M059J (cell line): ENCODE measurements at regions not wholly inside any gene's neighbourhood (a gene's known extent, or its start where the extent isn't known, plus 50 kb on each side); places are given as distances from the start of the nearest gene placed in this dataset.
"Not testable (repeated sequence)": the region's sequence is repeated elsewhere in the genome, so short reads cannot be mapped to it uniquely, and the experiment has no call there.

Experiments
- DNase-seq: peaks from one replicate; pipeline ENCODE4 v3.0.0-alpha.2; 2012; ENCODE audit warnings: low read depth

DNA sequence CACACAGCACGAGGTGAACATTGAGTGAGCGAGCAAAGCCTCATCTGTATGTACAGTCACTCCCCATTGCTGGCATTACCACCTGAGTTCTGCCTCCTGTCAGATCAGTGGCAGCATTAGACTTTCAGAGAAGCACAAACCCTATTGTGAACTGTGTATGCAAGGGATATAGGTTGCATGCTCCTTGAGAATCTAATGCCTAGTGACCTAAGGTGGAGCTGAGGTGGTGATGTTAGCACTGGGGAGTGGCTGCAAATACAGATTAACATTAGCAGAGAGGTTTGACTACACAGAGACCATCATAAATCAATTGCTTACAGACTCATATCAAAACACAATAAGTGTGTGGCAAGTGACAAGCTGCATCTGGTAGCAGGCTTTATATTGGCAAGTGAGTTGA is 262.5 kb upstream of the ANO5 start:
- DNase-seq = no peak

DNA sequence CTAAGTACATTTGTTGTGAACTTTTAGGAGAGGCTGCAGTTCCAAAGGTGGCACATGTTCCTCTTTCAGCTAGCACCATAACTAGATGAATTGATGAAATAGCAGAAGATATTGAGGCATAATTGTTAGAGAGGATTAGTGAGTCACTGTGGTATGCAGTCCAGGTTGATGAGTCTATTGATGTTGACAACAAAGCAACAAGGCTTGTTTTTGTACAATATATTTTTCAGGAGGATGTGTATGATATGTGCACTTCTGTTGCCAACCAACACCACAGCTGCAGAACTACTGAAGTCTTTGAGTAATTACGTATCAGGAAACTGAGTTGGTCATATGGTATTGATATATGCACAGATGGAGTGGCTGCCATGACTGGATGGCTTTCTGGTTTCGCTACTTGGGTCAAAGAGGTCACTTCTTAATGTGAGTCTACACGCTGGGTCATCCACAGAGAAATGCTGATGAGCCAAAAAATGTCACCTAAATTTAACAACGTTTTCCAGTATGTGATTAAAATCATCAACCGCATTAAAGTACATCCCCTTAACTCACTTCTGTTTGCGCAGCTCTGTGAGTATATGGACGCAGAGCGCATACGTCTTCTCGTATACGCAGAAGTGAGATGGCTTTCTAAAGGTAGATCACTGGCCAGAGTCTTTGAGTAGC is 261.3 kb upstream of the ANO5 start:
- no peak for DNase-seq

DNA sequence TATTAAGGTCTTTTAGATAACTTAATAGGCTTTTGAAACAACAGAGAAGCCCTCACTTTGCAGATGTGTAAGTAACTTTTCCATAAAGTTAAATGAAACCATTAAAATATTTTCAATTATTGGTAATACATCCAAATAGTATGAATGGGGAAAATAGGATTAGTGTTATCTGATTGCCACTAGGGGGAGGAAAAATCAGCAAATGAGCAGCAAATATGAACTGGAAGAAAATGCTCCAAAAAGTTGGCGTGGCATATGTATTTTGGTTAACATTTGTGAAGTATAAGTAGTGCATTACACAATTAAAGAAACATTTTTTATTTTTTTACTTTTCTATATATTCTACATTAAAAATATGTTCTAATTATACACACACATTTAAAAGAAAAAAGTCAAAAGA is 259.8 kb upstream of the ANO5 start:
- DNase-seq = no peak

DNA sequence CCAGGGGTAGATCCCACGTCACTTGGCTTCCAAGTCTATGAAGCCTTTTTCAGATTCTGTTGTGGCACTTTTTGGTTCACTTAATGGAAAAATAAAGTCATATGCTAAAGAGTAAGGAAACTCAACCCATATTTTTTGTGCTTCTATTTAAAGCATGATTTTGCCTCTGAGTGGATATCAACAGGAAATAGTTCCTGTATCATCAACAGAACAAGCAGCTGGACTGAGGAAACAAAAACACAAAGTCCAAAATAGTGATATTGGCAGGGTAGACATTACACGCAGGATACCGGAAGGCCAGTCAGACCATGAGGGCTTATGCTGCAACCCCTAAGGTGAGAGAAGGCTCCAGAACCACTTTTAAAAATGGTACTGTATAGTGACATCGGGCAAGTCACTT is 248.3 kb upstream of the ANO5 start:
- DNase-seq = no peak

DNA sequence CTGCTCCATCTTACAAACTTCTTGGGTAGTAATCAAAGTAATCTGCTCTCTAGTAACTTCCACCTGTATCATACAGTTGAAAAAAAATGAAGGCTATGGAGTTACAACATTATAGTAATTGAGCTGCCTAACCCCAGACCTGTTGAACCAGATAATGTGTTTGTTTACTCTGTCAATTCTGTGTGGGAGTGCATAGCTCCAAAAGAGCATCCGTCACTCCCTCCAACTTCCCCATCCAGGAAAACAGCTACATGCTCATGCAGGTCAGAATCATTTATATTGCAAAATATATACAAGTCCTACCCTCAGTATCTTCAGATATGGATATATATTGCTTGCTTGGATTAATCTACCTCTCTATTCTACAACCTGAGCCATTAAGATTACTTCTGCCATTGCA is 244.0 kb upstream of the ANO5 start:
- DNase-seq = no peak

DNA sequence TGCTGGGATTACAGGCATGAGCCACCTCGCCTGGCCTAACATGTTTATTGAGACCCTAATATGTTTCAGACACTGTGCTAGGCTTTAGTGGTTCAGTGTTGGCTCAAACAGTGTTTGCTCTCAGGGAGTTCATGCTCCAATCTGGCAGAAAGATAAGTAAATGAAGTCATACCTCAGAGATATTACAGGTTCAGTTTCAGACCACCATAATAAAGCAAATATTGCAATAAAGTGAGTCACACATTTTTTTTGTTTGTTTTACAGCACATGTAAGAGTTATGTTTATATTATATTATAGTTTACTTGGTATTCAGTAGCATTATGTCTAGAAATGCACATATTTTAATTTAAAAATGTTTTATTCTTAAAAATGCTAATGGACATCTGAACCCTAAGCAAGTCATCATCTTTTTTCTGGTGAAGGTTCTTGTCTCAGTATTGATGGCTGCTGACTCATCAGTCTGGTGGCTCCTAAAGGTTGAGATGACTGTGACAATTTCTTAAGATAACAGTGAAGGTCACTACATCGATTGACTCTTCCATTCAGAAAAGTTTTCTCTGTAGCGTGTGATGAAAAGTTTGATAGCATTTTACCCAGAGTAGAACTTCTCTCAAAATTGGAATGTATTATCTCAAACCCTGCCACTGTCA is 243.0 kb upstream of the ANO5 start:
- no peak for DNase-seq

- DNase-seq = no peak
These were observed 229.9 kb upstream of the ANO5 start for GRCh38 chr11:21963013-21963412.

GRCh38 chr11:21965221-21965620 is 227.7 kb upstream of the ANO5 start:
- DNase-seq = no peak

GRCh38 chr11:21968702-21969101 is 224.2 kb upstream of the ANO5 start:
- DNase-seq = no peak

DNA sequence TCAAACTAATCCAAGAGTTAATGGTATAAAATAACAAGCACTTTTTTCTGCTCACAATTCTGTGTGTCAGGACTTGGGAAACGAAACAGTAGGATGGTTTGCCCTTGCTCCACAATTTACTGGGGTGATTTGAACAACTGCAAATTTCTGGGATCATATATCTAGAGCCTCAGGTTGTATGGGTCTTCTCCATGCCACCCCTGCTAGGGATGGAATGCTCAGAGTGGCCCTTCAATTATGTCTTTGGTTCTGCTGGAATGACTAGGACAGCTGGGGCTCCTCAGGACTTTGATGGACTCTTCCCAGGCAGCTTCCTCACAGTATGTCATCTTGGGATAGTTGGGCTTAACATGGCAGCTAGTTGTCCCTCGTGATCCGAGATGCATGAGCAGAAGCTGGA is 223.0 kb upstream of the ANO5 start:
- no peak for DNase-seq

DNA sequence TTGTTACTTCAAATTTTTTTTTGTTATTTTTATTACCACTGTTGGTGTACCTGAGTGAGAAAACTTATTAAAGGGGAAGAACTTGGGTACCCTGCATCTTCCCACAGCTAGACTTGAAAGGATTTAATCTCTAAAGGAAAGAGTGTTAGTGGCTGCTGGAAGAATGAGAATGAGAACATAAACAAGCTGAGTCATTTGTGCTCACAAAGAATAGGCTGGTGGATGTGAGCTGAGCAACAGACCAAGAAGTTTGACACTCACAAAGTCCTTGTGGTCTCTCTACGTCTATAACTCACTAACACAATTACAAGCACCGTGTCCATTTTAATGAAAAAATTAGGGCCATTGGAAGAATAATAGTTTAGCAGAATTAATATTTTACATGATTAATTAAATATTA is 217.6 kb upstream of the ANO5 start:
- DNase-seq = no peak

DNA sequence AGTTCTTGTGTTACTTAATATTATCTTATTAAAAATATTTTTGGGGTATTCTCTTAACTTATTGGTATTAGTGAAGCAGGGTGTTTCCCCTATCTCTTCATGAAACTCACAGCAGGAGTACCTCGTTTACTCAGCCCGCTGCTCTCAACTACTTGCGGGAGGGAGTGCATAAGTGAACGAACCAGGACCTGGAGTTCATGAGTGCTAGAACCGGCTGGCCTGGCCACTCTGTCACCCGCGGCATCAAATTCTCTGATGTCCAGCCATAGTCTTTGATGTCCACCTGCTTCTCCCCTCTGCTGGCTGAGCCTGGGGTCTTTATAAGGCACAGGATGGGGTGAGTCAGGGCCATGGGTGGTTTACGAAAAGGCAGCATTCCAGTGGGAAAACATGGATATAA is 216.7 kb upstream of the ANO5 start:
- DNase-seq = no peak

GRCh38 chr11:21983431-21983830 is 209.5 kb upstream of the ANO5 start:
- DNase-seq = no peak

GRCh38 chr11:21986361-21986760 is 206.5 kb upstream of the ANO5 start:
- no peak for DNase-seq

DNA sequence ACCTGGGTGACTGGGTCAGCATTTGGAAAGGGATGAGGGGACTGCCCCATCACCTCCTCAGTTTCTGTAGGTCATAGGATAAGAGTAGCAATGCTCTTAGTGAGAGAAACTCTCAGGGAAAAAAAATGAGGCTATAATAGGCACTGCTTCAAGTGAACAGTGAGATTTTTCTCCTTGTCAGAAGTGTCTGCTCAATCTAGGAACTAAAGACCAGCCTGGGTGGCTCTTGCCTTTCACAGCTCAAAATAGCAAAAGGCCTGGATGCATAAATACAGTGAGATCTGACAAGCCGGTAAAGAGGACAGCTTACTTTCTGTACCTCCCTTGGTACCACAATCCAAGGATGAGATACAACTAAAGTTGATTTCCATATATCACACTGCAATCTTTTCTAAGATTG is 205.6 kb upstream of the ANO5 start:
- DNase-seq = no peak

- no peak for DNase-seq
These were observed 204.4 kb upstream of the ANO5 start for GRCh38 chr11:21988477-21988876.

DNA sequence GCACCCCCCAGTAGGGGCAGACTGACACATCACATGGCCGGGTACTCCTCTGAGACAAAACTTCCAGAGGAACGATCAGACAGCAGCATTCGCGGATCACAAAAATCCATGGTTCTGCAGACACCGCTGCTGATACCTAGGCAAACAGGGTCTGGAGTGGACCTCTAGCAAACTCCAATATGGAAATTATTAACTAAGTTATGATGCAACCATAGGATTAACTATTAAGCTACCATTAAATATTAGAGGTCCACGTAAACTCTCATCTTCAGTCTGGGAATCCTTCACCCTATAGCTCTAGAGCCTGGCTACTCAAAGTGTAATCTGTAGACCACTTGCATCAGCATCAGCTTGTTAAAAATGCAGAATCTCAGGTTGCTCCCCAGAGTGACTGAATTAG is 191.1 kb upstream of the ANO5 start:
- DNase-seq = not testable (repeated sequence)

DNA sequence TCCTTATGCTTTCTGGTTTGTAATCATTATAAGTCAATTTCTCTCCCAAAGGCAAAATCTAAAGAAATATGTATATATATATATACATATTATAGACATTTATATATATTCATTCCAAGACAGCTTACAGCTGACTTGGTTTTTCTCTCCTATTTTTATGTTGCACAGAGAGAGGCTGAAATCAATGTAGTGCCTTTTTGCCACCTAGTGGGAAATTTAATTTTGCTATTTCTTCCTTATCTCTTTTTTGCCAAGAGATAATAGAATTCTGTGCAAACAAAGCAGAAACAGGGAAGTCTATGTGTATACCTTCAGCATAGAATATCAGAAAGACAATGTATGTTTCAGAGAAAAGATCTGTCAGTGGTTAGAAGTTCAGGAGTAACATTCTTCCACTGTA is 186.0 kb upstream of the ANO5 start:
- DNase-seq = no peak

DNA sequence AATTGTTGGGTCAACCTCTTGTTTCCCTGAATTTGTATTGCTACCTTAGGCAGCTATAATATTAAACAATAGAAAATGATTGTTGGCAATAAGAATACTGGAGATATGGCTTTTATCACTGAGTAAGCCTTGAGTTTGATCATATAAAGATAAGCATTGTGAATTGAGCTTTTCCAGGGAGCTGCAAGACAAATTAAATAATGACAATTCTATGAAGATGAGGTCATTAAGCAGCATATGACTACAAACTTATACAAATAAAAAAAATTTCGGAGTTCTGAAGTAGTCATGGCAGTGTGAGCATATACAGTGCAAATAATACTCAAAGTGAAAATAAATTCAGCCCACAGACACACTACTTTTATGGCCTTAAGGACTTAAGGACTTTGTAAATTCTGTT is 161.1 kb upstream of the ANO5 start:
- DNase-seq = no peak

- no peak for DNase-seq
These were observed 155.4 kb upstream of the ANO5 start for GRCh38 chr11:22037505-22037904.

DNA sequence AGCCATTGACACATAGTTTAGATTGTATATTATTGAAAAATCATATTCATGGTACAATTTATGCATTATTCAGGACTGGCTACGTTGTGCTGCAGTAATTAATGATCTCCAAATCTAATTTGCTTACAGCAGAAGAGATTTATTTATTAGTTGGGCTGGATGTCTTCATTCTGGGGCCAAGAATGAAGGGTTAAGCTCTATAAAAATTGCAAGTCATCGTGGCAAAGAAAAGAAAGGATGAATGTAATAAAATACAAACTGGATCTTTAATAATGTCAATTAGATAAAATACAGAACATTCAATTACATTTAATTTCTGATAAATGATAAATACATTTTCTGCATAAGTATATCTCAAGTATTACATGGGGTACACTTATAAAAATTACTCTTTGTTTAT is 151.8 kb upstream of the ANO5 start:
- DNase-seq = no peak

DNA sequence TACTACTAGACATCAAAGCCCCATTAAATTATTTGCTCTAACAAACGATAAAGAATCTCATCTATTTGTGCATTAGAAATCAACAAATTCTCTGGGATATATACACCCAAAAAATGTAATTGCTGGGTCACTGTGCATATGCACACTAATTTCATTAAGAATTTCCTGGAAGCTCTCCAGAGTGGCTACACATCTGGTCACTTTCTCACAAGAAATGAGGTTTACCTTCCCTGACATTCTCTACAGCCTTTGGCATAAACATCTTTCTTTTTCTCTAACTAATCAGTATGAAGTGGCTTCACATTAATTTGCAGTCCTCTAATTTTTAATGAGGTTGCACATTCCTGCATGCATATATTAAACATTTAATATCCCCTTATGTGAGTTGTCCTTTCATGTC is 150.8 kb upstream of the ANO5 start:
- no peak for DNase-seq

DNA sequence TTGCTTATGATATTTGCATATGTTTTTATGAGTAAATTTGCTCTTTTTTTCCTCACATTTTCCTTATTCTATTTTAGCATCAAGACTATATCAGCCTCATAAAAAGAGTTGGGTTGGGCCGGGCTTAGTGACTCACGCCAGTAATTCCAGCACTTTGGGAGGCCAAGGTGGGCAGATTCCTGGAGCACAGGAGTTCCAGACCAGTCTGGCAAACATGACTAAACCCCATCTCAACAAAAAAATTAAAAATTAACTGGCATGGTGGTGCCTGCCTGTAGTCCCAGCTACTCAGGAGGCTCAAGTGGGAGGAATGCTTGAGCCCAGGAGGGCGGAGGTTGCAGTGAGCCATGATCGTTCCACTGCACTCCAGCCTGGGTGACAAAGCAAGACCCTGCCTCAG is 148.8 kb upstream of the ANO5 start:
- DNase-seq = no peak

DNA sequence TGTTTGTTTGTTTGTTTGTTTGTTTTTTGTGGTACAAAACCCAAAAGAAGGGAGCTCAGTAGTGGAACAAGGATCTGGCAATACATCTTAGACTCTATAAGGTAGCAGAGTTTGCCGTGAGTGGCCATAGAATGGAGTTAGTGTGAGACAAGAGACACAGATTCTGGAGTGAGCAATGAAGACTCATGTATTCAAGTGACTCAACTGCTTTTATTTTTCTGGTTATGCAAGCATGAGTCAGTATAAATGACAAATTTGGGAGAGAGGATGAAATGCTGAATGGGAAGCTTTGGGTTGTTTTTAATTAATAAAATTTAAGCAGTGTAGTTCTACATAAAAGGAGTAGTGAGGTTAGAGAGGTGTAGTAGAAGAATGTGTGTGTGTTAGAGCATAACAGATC is 143.6 kb upstream of the ANO5 start:
- DNase-seq = no peak
